CD14-positive monocyte (primary cell): ENCODE measurements at regions not wholly inside any gene's neighbourhood (a gene's known extent, or its start where the extent isn't known, plus 50 kb on each side); places are given as distances from the start of the nearest gene placed in this dataset.

Experiments used
- DNase-seq, 3 donors: peaks; one replicate each; pipeline ENCODE4 v3.0.0-alpha.2; 2011 to 2022
- H2AFZ ChIP-seq: 2 replicates; pipeline ENCODE4 v1.6.0; 2012; ENCODE audit warnings: mild to moderate bottlenecking, low read depth, low read length, inconsistent platforms; ENCODE audit not compliant: insufficient read depth, poor library complexity, severe bottlenecking
- H3K27ac ChIP-seq, 2 donors: 1 replicate in 1 of 2; 2 replicates in 1 of 2; pipeline ENCODE4 v1.5.1; 2012 to 2013; ENCODE audit warnings: low read length in 2 of 2, control low read depth in 1 of 2, inconsistent platforms in 1 of 2, low read depth in 1 of 2, mild to moderate bottlenecking in 1 of 2
- H3K27me3 ChIP-seq, 2 donors: one replicate each; pipeline versions ENCODE4 v1.6.0 to v1.6.1; 2011 to 2013; ENCODE audit warnings: low read length in 2 of 2; ENCODE audit not compliant: control insufficient read depth in 2 of 2, insufficient read depth in 2 of 2
- H3K36me3 ChIP-seq, 2 donors: replicated peaks in 1 of 2; 1 replicate in 1 of 2; 2 replicates in 1 of 2; pipeline versions ENCODE4 v1.5.1 to v1.6.1; 2012 to 2013; ENCODE audit warnings: low read length in 2 of 2, control low read depth in 1 of 2, inconsistent platforms in 1 of 2, mild to moderate bottlenecking in 1 of 2; ENCODE audit not compliant: insufficient read depth in 2 of 2, control insufficient read depth in 1 of 2
- H3K4me1 ChIP-seq, 2 donors: 1 replicate in 1 of 2; 2 replicates in 1 of 2; pipeline versions ENCODE4 v1.5.1 to v1.6.1; 2012 to 2013; ENCODE audit warnings: low read length in 2 of 2, control low read depth in 1 of 2, inconsistent platforms in 1 of 2, mild to moderate bottlenecking in 1 of 2, moderate library complexity in 1 of 2; ENCODE audit not compliant: insufficient read depth in 2 of 2, control insufficient read depth in 1 of 2
- H3K4me2 ChIP-seq: replicated peaks from 2 replicates; pipeline ENCODE3; 2012; ENCODE audit warnings: low read length, moderate library complexity, mild to moderate bottlenecking; ENCODE audit not compliant: poor library complexity, severe bottlenecking; ENCODE audit errors: extremely low read depth
- H3K4me3 ChIP-seq, 3 experiments: fragments of 200-600 bp in 1 of 3; sonication (generic) in 1 of 3; replicated peaks in 1 of 3; 1 replicate in 2 of 3; 2 replicates in 1 of 3; pipeline ENCODE4 v1.5.1; 2011 to 2013; ENCODE audit warnings: low read length in 3 of 3, mild to moderate bottlenecking in 3 of 3, control low read depth in 2 of 3, low read depth in 2 of 3, inconsistent platforms in 1 of 3, moderate library complexity in 1 of 3
- H3K79me2 ChIP-seq: 2 replicates; pipeline ENCODE4 v1.6.0; 2012; ENCODE audit warnings: mild to moderate bottlenecking, control low read depth, inconsistent platforms, low read length, moderate library complexity; ENCODE audit not compliant: insufficient read depth
- H3K9ac ChIP-seq: 2 replicates; pipeline ENCODE4 v1.6.0; 2017; ENCODE audit warnings: low read length, mild to moderate bottlenecking; ENCODE audit not compliant: insufficient read depth, poor library complexity, severe bottlenecking
- H3K9me3 ChIP-seq, 2 donors: replicated peaks in 1 of 2; 1 replicate in 1 of 2; 2 replicates in 1 of 2; pipeline versions ENCODE4 v1.5.1 to v1.6.1; 2012 to 2013; ENCODE audit warnings: low read length in 2 of 2, control low read depth in 1 of 2; ENCODE audit not compliant: control insufficient read depth in 1 of 2, insufficient read depth in 1 of 2
- H4K20me1 ChIP-seq: 2 replicates; pipeline ENCODE4 v1.6.0; 2012; ENCODE audit warnings: mild to moderate bottlenecking, low read length, control low read depth, moderate library complexity; ENCODE audit not compliant: insufficient read depth
- H3K27ac Mint-ChIP-seq, 7 donors: one replicate each; pipeline ENCODE4 v1.8.0; 2020; ENCODE audit warnings: mild to moderate bottlenecking in 7 of 7, mixed read lengths in 7 of 7, moderate library complexity in 6 of 7, inconsistent platforms in 2 of 7
- H3K27me3 Mint-ChIP-seq, 3 donors: one replicate each; pipeline ENCODE4 v1.8.0; 2021 to 2022; ENCODE audit warnings: low read depth in 3 of 3, mild to moderate bottlenecking in 3 of 3, mixed read lengths in 3 of 3, moderate library complexity in 3 of 3, inconsistent platforms in 1 of 3
- H3K36me3 Mint-ChIP-seq, 2 donors: one replicate each; pipeline ENCODE4 v1.8.0; 2020; ENCODE audit warnings: mixed read lengths in 2 of 2, inconsistent platforms in 1 of 2, mild to moderate bottlenecking in 1 of 2
- H3K4me1 Mint-ChIP-seq: one replicate; pipeline ENCODE4 v1.8.0; 2020; ENCODE audit warnings: mild to moderate bottlenecking, mixed read lengths
- H3K4me3 Mint-ChIP-seq, 2 donors: one replicate each; pipeline ENCODE4 v1.8.0; 2020; ENCODE audit warnings: mild to moderate bottlenecking in 2 of 2, mixed read lengths in 2 of 2, moderate library complexity in 1 of 2
- H3K9me3 Mint-ChIP-seq, 7 donors: one replicate each; pipeline ENCODE4 v1.8.0; 2020 to 2022; ENCODE audit warnings: mixed read lengths in 7 of 7, mild to moderate bottlenecking in 6 of 7, moderate library complexity in 6 of 7, inconsistent platforms in 2 of 7
- CTCF ChIP-seq: fragments of 200-600 bp; IDR thresholded peaks from one replicate; pipeline ENCODE4 v1.8.0; 2022; ENCODE audit warnings: antibody characterized with exemption, mild to moderate bottlenecking
- WGBS: methylation state at CpG from one replicate; pipeline ENCODE4 v1.1.5; 2013; ENCODE audit warnings: missing lambda C conversion rate; ENCODE audit not compliant: insufficient coverage; 5-methylcytosine and 5-hydroxymethylcytosine counted together
- intact Hi-C, 2 donors: fragments of 100-400 bp; cut with micrococcal nuclease; formaldehyde crosslinking; loops; one replicate each; pipeline versions ENCODE4 v1.15.0 to v1.15.1; 2023

GRCh38 chr18:65415098-65415497, 335.7 kb upstream of the CDH7 start:
- no peaks in the 10 kb centered on the region for H3K36me3 Mint-ChIP-seq
- H3K27me3 Mint-ChIP-seq: no peaks in the 10 kb centered on the region
- intact Hi-C loops: no loop called here
- Histone ChIP-seq H4K20me1 (no peaks in the 10 kb centered on the region), H3K36me3 (no peaks in the 10 kb centered on the region), H3K9me3 (no peaks in the 10 kb centered on the region), H3K4me3 (no peak overlapping the region), H2AFZ (no peak overlapping the region), H3K9ac (no peak overlapping the region), H3K27me3 (no peaks in the 10 kb centered on the region), H3K79me2 (no peaks in the 10 kb centered on the region), H3K4me1 (no peaks in the 10 kb centered on the region), H3K27ac (no peak overlapping the region), H3K4me2 (no peak overlapping the region)
- TF ChIP-seq CTCF: no peak
- DNase-seq: no peak
- H3K4me1 Mint-ChIP-seq: no peaks in the 10 kb centered on the region
- no peak overlapping the region for H3K4me3 Mint-ChIP-seq
- no peak overlapping the region for H3K27ac Mint-ChIP-seq
- H3K9me3 Mint-ChIP-seq: no peaks in the 10 kb centered on the region

GRCh38 chr18:65414501-65414900, 336.3 kb upstream of the CDH7 start:
- Histone ChIP-seq H3K27ac (no peak overlapping the region), H3K4me3 (no peak overlapping the region), H3K9ac (no peak overlapping the region), H3K4me1 (no peaks in the 10 kb centered on the region), H3K9me3 (no peaks in the 10 kb centered on the region), H3K79me2 (no peaks in the 10 kb centered on the region), H3K27me3 (no peaks in the 10 kb centered on the region), H2AFZ (no peak overlapping the region), H3K4me2 (no peak overlapping the region), H4K20me1 (no peaks in the 10 kb centered on the region), H3K36me3 (no peaks in the 10 kb centered on the region)
- no peaks in the 10 kb centered on the region for H3K36me3 Mint-ChIP-seq
- intact Hi-C loops: no loop called here
- no peaks in the 10 kb centered on the region for H3K27me3 Mint-ChIP-seq
- WGBS: no CpG with 5 or more reads among the region's 1 CpG
- TF ChIP-seq CTCF: no peak
- H3K4me1 Mint-ChIP-seq: no peaks in the 10 kb centered on the region
- H3K4me3 Mint-ChIP-seq: no peak overlapping the region
- no peak overlapping the region for H3K27ac Mint-ChIP-seq
- H3K9me3 Mint-ChIP-seq: no peaks in the 10 kb centered on the region
- DNase-seq: no peak
